ENCODE measurements at regions not wholly inside any gene's neighbourhood (a gene's known extent, or its start where the extent isn't known, plus 50 kb on each side); places are given as distances from the start of the nearest gene placed in this dataset.
"Not testable (repeated sequence)": the region's sequence is repeated elsewhere in the genome, so short reads cannot be mapped to it uniquely, and the experiment has no call there.

DNA sequence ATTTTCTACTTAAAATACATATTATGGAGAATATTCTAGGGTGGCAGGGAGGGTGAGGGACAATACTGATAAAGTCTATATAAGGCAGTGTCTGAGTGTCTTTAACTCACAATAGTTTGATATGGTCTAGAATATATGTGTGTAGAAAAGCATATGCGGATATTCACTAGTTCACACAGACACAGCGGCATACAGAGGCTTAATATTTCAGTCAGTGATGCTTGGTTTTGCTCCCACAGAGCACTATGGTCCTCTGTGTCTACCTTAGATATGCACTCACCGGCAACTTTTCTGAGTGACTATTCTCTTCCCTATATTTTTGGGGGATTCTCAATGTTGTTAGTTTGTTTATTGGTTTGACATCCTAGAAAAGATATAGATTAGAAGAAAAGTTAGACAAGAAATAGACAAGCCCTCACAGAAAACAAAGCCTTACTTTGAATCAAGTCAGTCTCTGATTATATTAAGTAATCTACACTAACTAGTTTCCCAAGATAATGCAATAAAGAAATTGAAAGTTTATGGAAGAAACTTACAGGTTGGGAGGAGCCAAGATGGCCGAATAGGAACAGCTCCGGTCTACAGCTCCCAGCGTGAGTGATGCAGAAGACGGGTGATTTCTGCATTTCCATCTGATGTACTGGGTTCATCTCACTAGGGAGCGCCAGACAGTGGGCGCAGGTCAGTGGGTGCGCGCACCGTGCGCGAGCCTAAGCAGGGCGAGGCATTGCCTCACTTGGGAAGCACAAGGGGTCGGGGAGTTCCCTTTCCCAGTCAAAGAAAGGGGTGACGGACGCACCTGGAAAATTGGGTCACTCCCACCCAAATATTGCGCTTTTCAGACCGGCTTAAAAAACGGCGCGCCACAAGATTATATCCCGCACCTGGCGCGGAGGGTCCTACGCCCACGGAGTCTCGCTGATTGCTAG lies 578.4 kb upstream of the FOXG1 start:
- peak overlapping the region; percentile 53 for H3K4me3 ChIP-seq (ENCODE audit: low read length)
- H3K27me3 ChIP-seq (ENCODE audit: insufficient read depth, low read length); H3K36me3 ChIP-seq (ENCODE audit: insufficient read depth, low read length); H3K9me3 ChIP-seq (ENCODE audit: low read length); H3K4me1 ChIP-seq (ENCODE audit: insufficient read depth, low read length); H2AFZ ChIP-seq (ENCODE audit: low read depth, low read length): not testable (repeated sequence)

DNA sequence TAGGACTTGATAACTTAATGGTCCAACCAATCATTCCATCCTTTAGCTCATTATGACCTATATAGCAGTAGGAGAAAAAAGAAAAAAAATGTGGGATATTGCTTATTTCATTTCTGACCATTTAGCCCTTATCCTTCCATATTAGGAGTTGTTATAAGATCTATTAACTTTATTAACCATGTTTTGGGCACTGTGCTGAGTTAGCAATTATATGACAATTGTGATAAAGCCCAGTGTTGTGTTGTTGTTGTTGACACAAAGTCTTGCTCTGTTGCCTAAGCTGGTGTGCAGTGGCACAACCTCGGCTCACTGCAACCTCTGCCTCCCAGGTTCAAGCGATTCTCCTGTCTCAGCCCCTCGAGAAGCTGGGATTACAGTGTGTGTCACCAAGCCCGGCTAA lies 569.7 kb upstream of the FOXG1 start:
- Histone ChIP-seq H3K27me3 (ENCODE audit: insufficient read depth, low read length) (no peaks in the 10 kb centered on the region), H3K36me3 (ENCODE audit: insufficient read depth, low read length) (no peaks in the 10 kb centered on the region), H3K9me3 (ENCODE audit: low read length) (no peaks in the 10 kb centered on the region)

DNA sequence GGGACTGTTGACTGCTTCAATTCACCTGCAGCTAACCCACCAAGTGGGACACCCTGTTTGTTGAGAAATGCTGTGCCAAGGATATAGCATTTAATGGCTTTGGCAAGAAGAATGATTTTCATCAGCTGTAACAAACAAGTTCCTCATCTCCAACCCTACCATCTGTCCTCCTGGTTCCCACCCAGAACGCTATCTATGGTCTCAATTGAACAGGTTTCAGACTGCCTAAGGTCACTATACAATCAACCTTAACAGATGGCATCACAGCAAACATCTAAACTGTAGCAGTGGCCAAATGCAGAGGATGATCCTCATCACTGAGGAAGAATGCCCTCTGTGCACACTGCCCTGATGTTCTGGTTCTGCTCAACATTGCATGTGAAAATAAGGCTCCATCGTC lies 546.2 kb upstream of the FOXG1 start:
- Histone ChIP-seq H3K4me3 (ENCODE audit: low read length) (no peak overlapping the region), H3K9me3 (ENCODE audit: low read length) (no peaks in the 10 kb centered on the region), H3K27me3 (ENCODE audit: insufficient read depth, low read length) (no peaks in the 10 kb centered on the region), H3K4me1 (ENCODE audit: insufficient read depth, low read length) (no peaks in the 10 kb centered on the region), H3K36me3 (ENCODE audit: insufficient read depth, low read length) (no peaks in the 10 kb centered on the region), H2AFZ (ENCODE audit: low read depth, low read length) (no peak overlapping the region)

More for the DNA sequence above, 569.7 kb upstream of the FOXG1 start:
- H3K4me1 ChIP-seq (ENCODE audit: insufficient read depth, low read length): no peaks in the 10 kb centered on the region
- no peak overlapping the region for H3K4me3 ChIP-seq (ENCODE audit: low read length)
- no peak overlapping the region for H2AFZ ChIP-seq (ENCODE audit: low read depth, low read length)

DNA sequence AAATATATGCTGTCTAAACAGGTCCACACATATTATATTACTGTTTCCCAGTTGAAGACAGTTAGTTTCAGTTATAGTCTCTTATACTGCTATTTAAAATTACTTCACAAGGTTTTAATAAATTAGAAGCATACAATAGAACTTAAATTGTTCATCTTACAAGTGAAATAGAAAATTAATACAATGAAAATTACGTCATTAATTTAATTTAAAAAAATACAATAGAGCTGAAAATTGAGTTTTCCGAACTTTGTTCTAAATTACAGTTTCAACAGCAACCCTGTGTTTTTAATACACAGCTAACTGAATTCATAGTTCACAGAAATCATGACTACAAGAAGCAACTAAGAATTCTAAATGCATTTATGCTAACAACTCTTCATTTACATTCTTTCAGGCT lies 525.7 kb upstream of the FOXG1 start:
- no peaks in the 10 kb centered on the region for H3K4me1 ChIP-seq (ENCODE audit: insufficient read depth, low read length)
- no peaks in the 10 kb centered on the region for H3K27me3 ChIP-seq (ENCODE audit: insufficient read depth, low read length)
- no peak overlapping the region for H2AFZ ChIP-seq (ENCODE audit: low read depth, low read length)
- H3K9me3 ChIP-seq (ENCODE audit: low read length): no peaks in the 10 kb centered on the region
- no peak overlapping the region for H3K4me3 ChIP-seq (ENCODE audit: low read length)
- no peaks in the 10 kb centered on the region for H3K36me3 ChIP-seq (ENCODE audit: insufficient read depth, low read length)

DNA sequence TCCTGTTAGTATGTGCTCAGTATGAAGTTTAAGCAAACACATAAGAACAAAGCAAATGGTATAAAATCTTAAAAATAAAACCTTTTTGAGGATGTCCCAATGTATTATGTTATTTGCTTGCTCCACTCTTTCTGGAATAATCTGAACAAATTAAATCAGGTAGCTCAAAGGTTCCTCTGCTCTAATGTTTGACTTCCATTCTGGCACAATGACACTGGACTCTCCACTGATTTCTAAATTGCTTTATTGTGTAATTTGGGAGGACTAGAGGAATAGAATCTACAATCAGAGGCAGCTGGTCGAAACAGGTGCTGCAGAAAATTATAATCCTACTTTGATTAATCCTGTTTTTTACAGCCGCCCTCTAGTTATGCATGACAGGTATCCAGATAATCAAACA lies 523.7 kb upstream of the FOXG1 start:
- Histone ChIP-seq H3K4me1 (ENCODE audit: insufficient read depth, low read length) (no peaks in the 10 kb centered on the region), H2AFZ (ENCODE audit: low read depth, low read length) (no peak overlapping the region), H3K4me3 (ENCODE audit: low read length) (no peak overlapping the region), H3K36me3 (ENCODE audit: insufficient read depth, low read length) (no peaks in the 10 kb centered on the region), H3K27me3 (ENCODE audit: insufficient read depth, low read length) (no peaks in the 10 kb centered on the region), H3K9me3 (ENCODE audit: low read length) (no peaks in the 10 kb centered on the region)

DNA sequence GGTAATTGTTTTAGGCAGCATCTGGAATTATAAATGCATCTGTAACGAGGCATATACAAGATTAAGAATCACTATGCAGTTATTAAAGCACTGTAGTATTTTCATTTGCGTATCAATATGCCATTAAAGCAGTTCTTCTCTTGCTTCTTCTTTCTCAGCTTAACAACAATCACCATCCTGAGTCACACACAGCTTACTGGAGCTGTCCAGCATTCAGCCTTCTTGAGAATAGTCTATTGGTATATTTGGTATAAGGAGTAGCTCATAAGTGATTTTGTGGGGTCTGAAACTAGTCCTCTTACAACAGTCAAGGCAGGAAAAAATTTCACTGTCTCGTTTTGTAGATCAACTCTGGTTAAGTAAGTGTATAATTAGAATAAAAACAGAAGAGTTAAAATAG lies 523.0 kb upstream of the FOXG1 start:
- H3K4me1 ChIP-seq (ENCODE audit: insufficient read depth, low read length): no peaks in the 10 kb centered on the region
- no peak overlapping the region for H3K4me3 ChIP-seq (ENCODE audit: low read length)
- no peak overlapping the region for H2AFZ ChIP-seq (ENCODE audit: low read depth, low read length)
- H3K36me3 ChIP-seq (ENCODE audit: insufficient read depth, low read length): no peaks in the 10 kb centered on the region
- H3K9me3 ChIP-seq (ENCODE audit: low read length): no peaks in the 10 kb centered on the region
- no peaks in the 10 kb centered on the region for H3K27me3 ChIP-seq (ENCODE audit: insufficient read depth, low read length)

DNA sequence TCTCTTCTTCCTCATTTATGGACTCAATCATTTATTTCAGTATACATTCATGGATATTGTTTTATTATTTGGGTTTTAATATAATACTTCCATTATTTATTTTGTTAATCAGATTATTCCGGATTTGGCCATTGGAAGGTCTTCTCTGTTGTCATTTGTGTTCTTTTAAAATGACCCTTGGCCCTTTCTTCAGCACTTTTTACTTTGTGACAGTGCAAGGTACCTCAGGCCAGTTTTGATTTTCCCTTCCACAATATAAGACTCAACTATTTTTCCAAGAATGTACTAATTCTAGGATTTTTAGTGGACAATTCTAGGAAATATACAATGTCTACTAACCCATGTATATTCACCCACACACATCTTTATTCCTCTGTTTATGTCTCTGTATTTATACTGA lies 521.4 kb upstream of the FOXG1 start:
- Histone ChIP-seq H2AFZ (ENCODE audit: low read depth, low read length) (no peak overlapping the region), H3K9me3 (ENCODE audit: low read length) (no peaks in the 10 kb centered on the region), H3K4me3 (ENCODE audit: low read length) (no peak overlapping the region), H3K27me3 (ENCODE audit: insufficient read depth, low read length) (no peaks in the 10 kb centered on the region), H3K4me1 (ENCODE audit: insufficient read depth, low read length) (no peaks in the 10 kb centered on the region), H3K36me3 (ENCODE audit: insufficient read depth, low read length) (no peaks in the 10 kb centered on the region)

DNA sequence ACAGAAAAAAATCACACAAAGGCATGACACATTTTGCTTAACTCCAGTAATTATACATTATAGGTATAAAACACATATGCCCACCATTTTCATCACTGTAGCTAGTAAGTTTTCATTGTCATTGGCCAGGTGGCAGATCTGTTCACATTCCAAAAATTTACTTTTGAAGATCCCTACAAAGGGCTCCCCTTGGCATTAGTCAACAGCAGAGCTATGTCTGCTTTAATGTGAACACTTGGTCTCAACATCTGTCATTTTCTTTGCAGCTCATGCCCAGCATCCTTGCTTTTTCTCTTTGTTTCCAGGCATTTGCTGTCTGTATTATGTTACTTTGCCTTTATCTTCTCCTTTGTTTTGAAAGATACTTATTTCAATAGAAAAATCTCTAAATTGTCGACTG lies 519.1 kb upstream of the FOXG1 start:
- no peak overlapping the region for H3K4me3 ChIP-seq (ENCODE audit: low read length)
- no peaks in the 10 kb centered on the region for H3K27me3 ChIP-seq (ENCODE audit: insufficient read depth, low read length)
- no peaks in the 10 kb centered on the region for H3K36me3 ChIP-seq (ENCODE audit: insufficient read depth, low read length)
- H3K9me3 ChIP-seq (ENCODE audit: low read length): no peaks in the 10 kb centered on the region
- no peak overlapping the region for H2AFZ ChIP-seq (ENCODE audit: low read depth, low read length)
- H3K4me1 ChIP-seq (ENCODE audit: insufficient read depth, low read length): no peaks in the 10 kb centered on the region

DNA sequence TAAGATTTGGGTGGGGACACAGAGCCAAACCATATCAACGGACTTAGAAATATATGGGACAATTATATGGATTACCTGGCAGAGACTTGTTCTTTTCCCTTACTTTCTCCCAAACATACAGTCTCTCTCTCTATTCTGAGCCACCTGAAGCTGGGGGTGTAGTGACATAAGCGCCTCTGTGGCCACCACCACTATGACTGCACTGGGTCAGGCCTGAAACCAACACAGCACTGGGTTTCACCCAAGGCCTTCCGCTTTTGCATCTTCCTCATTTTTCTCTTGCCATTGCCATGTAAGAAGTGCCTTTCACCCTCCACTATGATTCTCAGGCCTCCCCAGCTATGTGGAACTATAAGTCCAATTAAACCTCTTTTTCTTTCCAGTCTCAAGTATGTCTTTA lies 514.5 kb upstream of the FOXG1 start:
- H2AFZ ChIP-seq (ENCODE audit: low read depth, low read length); H3K9me3 ChIP-seq (ENCODE audit: low read length); H3K27me3 ChIP-seq (ENCODE audit: insufficient read depth, low read length); H3K36me3 ChIP-seq (ENCODE audit: insufficient read depth, low read length); H3K4me1 ChIP-seq (ENCODE audit: insufficient read depth, low read length); H3K4me3 ChIP-seq (ENCODE audit: low read length): not testable (repeated sequence)

DNA sequence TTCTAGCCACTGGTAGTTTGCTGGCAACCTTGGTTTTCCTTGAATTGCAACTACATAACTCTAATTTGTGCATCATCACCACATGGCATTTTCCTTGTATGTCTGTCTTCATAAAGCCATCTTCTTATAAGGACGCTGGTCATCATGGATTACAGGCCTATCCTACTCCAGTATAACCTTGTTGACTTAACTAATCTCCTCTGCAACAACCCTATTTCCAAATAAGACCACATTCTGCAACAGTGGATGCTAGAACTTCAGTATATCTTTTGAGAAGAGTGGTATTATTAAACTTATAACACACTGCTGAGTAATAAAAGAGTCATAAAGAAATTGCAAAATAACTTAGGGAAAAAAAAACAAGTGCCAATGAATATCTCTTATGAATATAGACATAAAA lies 511.8 kb upstream of the FOXG1 start:
- H2AFZ ChIP-seq (ENCODE audit: low read depth, low read length): no peak overlapping the region
- H3K4me3 ChIP-seq (ENCODE audit: low read length): no peak overlapping the region
- no peaks in the 10 kb centered on the region for H3K27me3 ChIP-seq (ENCODE audit: insufficient read depth, low read length)
- H3K4me1 ChIP-seq (ENCODE audit: insufficient read depth, low read length): no peaks in the 10 kb centered on the region
- no peaks in the 10 kb centered on the region for H3K36me3 ChIP-seq (ENCODE audit: insufficient read depth, low read length)
- H3K9me3 ChIP-seq (ENCODE audit: low read length): no peaks in the 10 kb centered on the region

DNA sequence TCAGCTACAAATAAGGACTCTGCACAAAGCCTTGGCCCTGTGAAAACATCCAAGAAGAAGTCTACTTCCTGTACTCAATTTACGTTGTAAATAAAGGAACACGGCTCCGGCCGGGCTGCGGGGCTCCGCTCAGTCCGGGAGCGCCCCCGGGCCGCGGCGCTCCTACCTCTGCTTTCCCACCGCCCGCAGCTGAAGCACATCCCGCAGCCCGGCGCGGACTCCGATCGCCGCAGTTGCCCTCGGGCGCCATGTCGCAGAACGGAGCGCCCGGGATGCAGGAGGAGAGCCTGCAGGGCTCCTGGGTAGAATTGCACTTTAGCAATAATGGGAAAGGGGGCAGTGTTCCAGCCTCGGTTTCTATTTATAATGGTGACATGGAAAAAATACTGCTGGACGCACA lies 502.3 kb upstream of the FOXG1 start:
- Histone ChIP-seq H3K36me3 (ENCODE audit: insufficient read depth, low read length) (no peaks in the 10 kb centered on the region), H3K9me3 (ENCODE audit: low read length) (no peaks in the 10 kb centered on the region), H3K4me3 (ENCODE audit: low read length) (no peak overlapping the region), H2AFZ (ENCODE audit: low read depth, low read length) (no peak overlapping the region), H3K27me3 (ENCODE audit: insufficient read depth, low read length) (no peaks in the 10 kb centered on the region), H3K4me1 (ENCODE audit: insufficient read depth, low read length) (no peaks in the 10 kb centered on the region)

DNA sequence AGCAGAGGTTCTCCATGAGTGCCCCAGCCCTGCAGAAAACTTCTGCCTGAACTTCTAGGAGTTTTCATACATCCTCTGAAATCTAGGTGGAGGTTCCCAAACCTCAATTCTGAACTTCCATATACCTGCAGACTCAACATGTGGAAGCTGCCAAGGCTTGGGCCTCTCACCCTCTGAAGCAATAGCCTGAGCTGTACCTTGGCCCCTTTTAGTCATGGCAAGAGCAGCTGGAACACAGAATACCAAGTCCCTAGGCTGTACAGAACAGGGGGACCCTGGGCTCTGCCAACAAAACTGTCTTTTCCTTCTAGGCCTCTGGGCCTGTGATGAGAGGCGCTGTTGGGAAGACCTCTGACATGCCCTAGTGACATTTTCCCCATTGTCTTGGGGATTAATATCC lies 494.3 kb upstream of the FOXG1 start:
- Histone ChIP-seq H3K4me1 (ENCODE audit: insufficient read depth, low read length) (no peaks in the 10 kb centered on the region), H3K4me3 (ENCODE audit: low read length) (no peak overlapping the region), H3K36me3 (ENCODE audit: insufficient read depth, low read length) (no peaks in the 10 kb centered on the region), H2AFZ (ENCODE audit: low read depth, low read length) (no peak overlapping the region), H3K9me3 (ENCODE audit: low read length) (no peaks in the 10 kb centered on the region), H3K27me3 (ENCODE audit: insufficient read depth, low read length) (no peaks in the 10 kb centered on the region)

DNA sequence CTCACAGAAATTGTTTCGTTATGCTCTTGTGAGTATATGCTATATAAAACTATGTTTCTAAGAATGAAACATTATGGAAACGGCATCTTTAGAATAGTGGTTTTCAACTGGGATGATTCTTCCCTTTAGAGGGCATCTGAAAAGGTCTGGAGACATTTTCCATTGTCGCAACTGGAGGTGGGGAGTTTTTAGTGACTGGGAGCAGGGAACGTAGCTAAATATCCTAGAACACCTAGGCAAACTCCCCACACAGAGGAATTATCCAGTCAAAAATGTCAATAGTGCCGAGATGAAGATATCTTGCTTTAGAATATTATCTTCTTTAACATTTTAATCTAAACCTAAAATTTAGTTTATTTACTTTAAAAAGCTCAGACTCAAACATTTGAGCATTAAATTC lies 486.1 kb upstream of the FOXG1 start:
- H3K9me3 ChIP-seq (ENCODE audit: low read length): no peaks in the 10 kb centered on the region
- no peaks in the 10 kb centered on the region for H3K27me3 ChIP-seq (ENCODE audit: insufficient read depth, low read length)
- no peaks in the 10 kb centered on the region for H3K36me3 ChIP-seq (ENCODE audit: insufficient read depth, low read length)
- H3K4me1 ChIP-seq (ENCODE audit: insufficient read depth, low read length): no peaks in the 10 kb centered on the region
- no peak overlapping the region for H2AFZ ChIP-seq (ENCODE audit: low read depth, low read length)
- H3K4me3 ChIP-seq (ENCODE audit: low read length): no peak overlapping the region

DNA sequence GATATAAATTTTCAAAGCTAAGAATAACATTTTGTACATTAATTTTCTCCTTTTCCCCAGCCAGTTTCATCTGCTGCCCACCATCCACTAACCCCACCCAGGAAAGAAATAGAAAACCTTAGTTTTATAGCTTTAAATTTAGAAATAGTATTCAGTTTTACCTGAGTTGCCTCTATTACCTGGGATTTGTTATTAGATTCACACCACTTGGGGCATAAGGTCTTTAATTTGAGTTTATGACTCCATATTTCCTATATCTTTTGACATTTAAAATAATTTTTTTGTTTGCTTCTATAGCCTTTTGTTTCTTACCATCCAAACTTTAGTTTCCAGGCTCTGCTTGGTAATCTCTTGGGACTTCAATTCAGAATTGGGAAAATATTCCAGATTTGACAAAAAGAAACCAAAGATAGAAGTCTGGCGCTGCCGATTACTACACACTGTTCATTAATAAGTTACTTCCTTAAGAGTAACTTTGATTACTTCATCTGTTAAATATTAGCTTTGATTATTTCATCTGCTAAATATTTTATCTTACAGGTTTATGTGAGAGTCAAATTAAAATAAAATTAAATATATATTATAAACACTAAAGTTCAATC lies 485.5 kb upstream of the FOXG1 start:
- no peaks in the 10 kb centered on the region for H3K36me3 ChIP-seq (ENCODE audit: insufficient read depth, low read length)
- H3K9me3 ChIP-seq (ENCODE audit: low read length): no peaks in the 10 kb centered on the region
- no peaks in the 10 kb centered on the region for H3K27me3 ChIP-seq (ENCODE audit: insufficient read depth, low read length)
- H3K4me1 ChIP-seq (ENCODE audit: insufficient read depth, low read length): no peaks in the 10 kb centered on the region
- H3K4me3 ChIP-seq (ENCODE audit: low read length): no peak overlapping the region
- H2AFZ ChIP-seq (ENCODE audit: low read depth, low read length): no peak overlapping the region
